IMR-90 (cell line): ENCODE measurements at regions not wholly inside any gene's neighbourhood (a gene's known extent, or its start where the extent isn't known, plus 50 kb on each side); places are given as distances from the start of the nearest gene placed in this dataset.
"Not testable (repeated sequence)": the region's sequence is repeated elsewhere in the genome, so short reads cannot be mapped to it uniquely, and the experiment has no call there.

ENCODE experiments used
- ATAC-seq: fragments of 200-7000 bp; cut with Tn5 transposase; 2 replicates; pipeline ENCODE4 v1.9.1; 2020; ENCODE audit warnings: low read depth, mild to moderate bottlenecking, moderate library complexity
- BruUV-seq: library from RNA; stranded (reverse); fragments of 400-500 nt; replicated peaks from 2 replicates; lab custom pipeline; 2021; lab: Mats Ljungman, UMichigan
- CTCF ChIA-PET: fragments of 300-600 bp; formaldehyde crosslinking; extraction: SDS; loops from one replicate; lab custom pipeline; 2021; ENCODE audit warnings: antibody characterized with exemption; lab: Yijun Ruan, JAX
- POLR2A ChIA-PET: fragments of 300-600 bp; sonication (Branson Sonifier 250); formaldehyde crosslinking; loops from one replicate; lab custom pipeline; 2022; ENCODE audit warnings: antibody characterized with exemption; ENCODE audit not compliant: unreplicated experiment; lab: Charles Lee
- DNase-seq: peaks from one replicate; pipeline ENCODE4 v3.0.0; 2013
- H2AFZ ChIP-seq: replicated peaks from 2 replicates; pipeline ENCODE3; 2013; ENCODE audit warnings: low read length, mild to moderate bottlenecking; ENCODE audit not compliant: poor library complexity
- H2AK5ac ChIP-seq: 2 replicates; pipeline ENCODE4 v1.6.1; 2013; ENCODE audit warnings: low read depth, low read length, inconsistent platforms
- H2AK9ac ChIP-seq: replicated peaks from 2 replicates; pipeline ENCODE3; 2013; ENCODE audit warnings: mild to moderate bottlenecking, low read depth, low read length, moderate library complexity; ENCODE audit not compliant: poor library complexity
- H2BK120ac ChIP-seq: 2 replicates; pipeline ENCODE4 v1.6.1; 2013; ENCODE audit warnings: low read depth, low read length, inconsistent platforms
- H2BK15ac ChIP-seq: 3 replicates; pipeline ENCODE4 v1.6.1; 2013; ENCODE audit warnings: low read depth, low read length, inconsistent platforms
- H2BK20ac ChIP-seq: 2 replicates; pipeline ENCODE4 v1.6.1; 2013; ENCODE audit warnings: low read depth, mild to moderate bottlenecking, inconsistent platforms, low read length, moderate library complexity
- H2BK5ac ChIP-seq: 2 replicates; pipeline ENCODE4 v1.6.1; 2013; ENCODE audit warnings: mild to moderate bottlenecking, low read depth, low read length, inconsistent platforms; ENCODE audit not compliant: poor library complexity, severe bottlenecking
- H3K14ac ChIP-seq: replicated peaks from 2 replicates; pipeline ENCODE4 v1.6.1; 2013; ENCODE audit warnings: low read depth, low read length, inconsistent platforms
- H3K18ac ChIP-seq: 2 replicates; pipeline ENCODE4 v1.6.1; 2013; ENCODE audit warnings: low read depth, low read length, control low read depth
- H3K23ac ChIP-seq: 2 replicates; pipeline ENCODE4 v1.6.1; 2013; ENCODE audit warnings: low read depth, low read length, inconsistent platforms
- H3K27ac ChIP-seq: 2 replicates; pipeline ENCODE4 v1.5.1; 2013; ENCODE audit warnings: mild to moderate bottlenecking, control low read depth, low read length; ENCODE audit not compliant: insufficient read depth
- H3K27me3 ChIP-seq: 2 replicates; pipeline ENCODE4 v1.6.1; 2013; ENCODE audit warnings: low read length; ENCODE audit not compliant: control insufficient read depth, insufficient read depth
- H3K36me3 ChIP-seq: 2 replicates; pipeline ENCODE4 v1.6.1; 2013; ENCODE audit warnings: low read length, mixed read lengths; ENCODE audit not compliant: control insufficient read depth, insufficient read depth
- H3K4ac ChIP-seq: 2 replicates; pipeline ENCODE4 v1.6.1; 2013; ENCODE audit warnings: low read depth, low read length, inconsistent platforms
- H3K4me1 ChIP-seq: 2 replicates; pipeline ENCODE4 v1.6.1; 2013; ENCODE audit warnings: low read length, mixed read lengths; ENCODE audit not compliant: control insufficient read depth, insufficient read depth
- H3K4me2 ChIP-seq: 2 replicates; pipeline ENCODE4 v1.6.1; 2013; ENCODE audit warnings: low read depth, mild to moderate bottlenecking, control low read depth, low read length, moderate library complexity
- H3K4me3 ChIP-seq: 2 replicates; pipeline ENCODE4 v1.5.1; 2013; ENCODE audit warnings: low read depth, mild to moderate bottlenecking, control low read depth, low read length, moderate library complexity; ENCODE audit not compliant: insufficient read depth
- H3K56ac ChIP-seq: 2 replicates; pipeline ENCODE4 v1.6.1; 2013; ENCODE audit warnings: low read length, inconsistent platforms; ENCODE audit not compliant: insufficient read depth; ENCODE audit errors: extremely low read depth
- H3K79me1 ChIP-seq, 2 experiments: 2 replicates each; pipeline ENCODE4 v1.6.1; 2013; ENCODE audit warnings: low read length in 2 of 2, inconsistent platforms in 1 of 2, low read depth in 1 of 2
- H3K9ac ChIP-seq: 2 replicates; pipeline ENCODE4 v1.6.1; 2013; ENCODE audit warnings: low read depth, low read length, control low read depth
- H3K9me1 ChIP-seq: 2 replicates; pipeline ENCODE4 v1.6.1; 2013; ENCODE audit warnings: low read length, inconsistent platforms; ENCODE audit not compliant: insufficient read depth
- H3K9me3 ChIP-seq: 2 replicates; pipeline ENCODE4 v1.6.1; 2013; ENCODE audit warnings: low read length; ENCODE audit not compliant: control insufficient read depth, insufficient read depth
- H4K20me1 ChIP-seq: 2 replicates; pipeline ENCODE4 v1.6.1; 2013; ENCODE audit warnings: low read length, inconsistent platforms; ENCODE audit not compliant: insufficient read depth
- H4K5ac ChIP-seq: 2 replicates; pipeline ENCODE4 v1.6.1; 2013; ENCODE audit warnings: mild to moderate bottlenecking, low read depth, low read length, control low read depth
- H4K8ac ChIP-seq, 2 experiments: 2 replicates each; pipeline ENCODE4 v1.6.1; 2013; ENCODE audit warnings: low read depth in 2 of 2, low read length in 2 of 2, control low read depth in 1 of 2, inconsistent platforms in 1 of 2
- H4K91ac ChIP-seq: 2 replicates; pipeline ENCODE4 v1.6.1; 2013; ENCODE audit warnings: low read depth, low read length, inconsistent platforms; ENCODE audit not compliant: insufficient read depth
- MAZ ChIP-seq: IDR thresholded peaks from 2 replicates; pipeline ENCODE4 v1.6.1; 2012; ENCODE audit warnings: low read depth, mild to moderate bottlenecking, low read length, improper control_type of control experiment, moderate library complexity, borderline replicate concordance
- MXI1 ChIP-seq: IDR thresholded peaks from 2 replicates; pipeline ENCODE4 v1.6.1; 2012; ENCODE audit warnings: low read depth, mild to moderate bottlenecking, low read length, moderate library complexity, borderline replicate concordance
- NFE2L2 ChIP-seq: fragments of 150-350 bp; IDR thresholded peaks from 2 replicates; pipeline ENCODE4 v1.6.1; 2016; ENCODE audit warnings: low read depth, mild to moderate bottlenecking, low read length
- POLR2A ChIP-seq: IDR thresholded peaks from 2 replicates; pipeline ENCODE4 v1.6.1; 2012; ENCODE audit warnings: mild to moderate bottlenecking, low read depth, low read length
- RFX5 ChIP-seq: IDR thresholded peaks from 2 replicates; pipeline ENCODE4 v1.8.0; 2012; ENCODE audit warnings: low read depth, mild to moderate bottlenecking, low read length, moderate library complexity
- WGBS, 2 experiments: methylation state at CpG; one replicate each; pipeline versions ENCODE4 v1.1.5 to v1.1.7; 2013; ENCODE audit warnings: missing lambda C conversion rate in 2 of 2; ENCODE audit not compliant: insufficient read length in 1 of 2; ENCODE audit errors: extremely low coverage in 2 of 2; 5-methylcytosine and 5-hydroxymethylcytosine counted together
- dilution Hi-C: fragments of 300-500 bp; cut with HindIII; formaldehyde crosslinking; loops from one replicate; pipeline ENCODE4 v1.14.3; 2018; ENCODE audit warnings: low sequenced_read_pairs; ENCODE audit not compliant: unreplicated experiment
- in situ Hi-C: fragments of 300-500 bp; cut with MboI; formaldehyde crosslinking; loops from 3 replicates; pipeline ENCODE4 v1.14.3; 2019; ENCODE audit warnings: low sequenced_read_pairs, inconsistent platforms, mixed read lengths
- intact Hi-C: fragments of 100-400 bp; cut with micrococcal nuclease; formaldehyde crosslinking; loops from 2 replicates; pipeline ENCODE4 v1.10.0; 2022

GRCh38 chr1:233819042-233819441 is 85.4 kb upstream of the SLC35F3 start:
- H4K5ac ChIP-seq = no peak overlapping the region
- H3K4ac ChIP-seq = no peak overlapping the region
- POLR2A ChIA-PET = no interaction called here
- no peak overlapping the region for H2AK5ac ChIP-seq
- H3K14ac ChIP-seq = no peak overlapping the region
- no peaks in the 10 kb centered on the region for H3K79me1 ChIP-seq
- H3K36me3 ChIP-seq = no peaks in the 10 kb centered on the region
- no peaks in the 10 kb centered on the region for H4K20me1 ChIP-seq
- CTCF ChIA-PET = no interaction called here
- H2BK120ac ChIP-seq = no peak overlapping the region
- no TSS peak for BruUV-seq
- TF ChIP-seq POLR2A (no peak), MXI1 (no peak), MAZ (no peak), NFE2L2 (no peak), RFX5 (no peak)
- no peak overlapping the region for H4K91ac ChIP-seq
- no peak overlapping the region for H2BK5ac ChIP-seq
- no peak overlapping the region for H2BK15ac ChIP-seq
- H3K18ac ChIP-seq = no peak overlapping the region
- H4K8ac ChIP-seq = no peak overlapping the region
- H3K9ac ChIP-seq = no peak overlapping the region
- no peak overlapping the region for H3K4me3 ChIP-seq
- no peaks in the 10 kb centered on the region for H3K27me3 ChIP-seq
- H3K9me1 ChIP-seq = no peaks in the 10 kb centered on the region
- dilution Hi-C loops (no loop called here), intact Hi-C loops (no loop called here), in situ Hi-C loops (no loop called here)
- H3K4me2 ChIP-seq = no peak overlapping the region
- DNase-seq = no peak
- no peak overlapping the region for H2AFZ ChIP-seq
- no CpG with 5 or more reads among the region's 1 CpG for WGBS, 2 experiments
- H3K23ac ChIP-seq = no peak overlapping the region
- no peak overlapping the region for H3K56ac ChIP-seq
- no peaks in the 10 kb centered on the region for H3K4me1 ChIP-seq
- no peak overlapping the region for H2BK20ac ChIP-seq
- no peak overlapping the region for H2AK9ac ChIP-seq
- peaks cover 16% of the 10 kb centered on the region for H3K9me3 ChIP-seq
- no peak for ATAC-seq
- no peak overlapping the region for H3K27ac ChIP-seq

- H2AK9ac ChIP-seq, BruUV-seq, dilution Hi-C loops, H2BK15ac ChIP-seq, H4K91ac ChIP-seq, H4K5ac ChIP-seq, H3K4me3 ChIP-seq, H3K18ac ChIP-seq, H3K79me1 ChIP-seq, intact Hi-C loops, H4K8ac ChIP-seq, H3K9ac ChIP-seq, CTCF ChIA-PET, H2BK120ac ChIP-seq, H3K36me3 ChIP-seq, H3K27me3 ChIP-seq, H2AFZ ChIP-seq, ATAC-seq, H3K14ac ChIP-seq, H2BK5ac ChIP-seq, H3K27ac ChIP-seq, H2BK20ac ChIP-seq, POLR2A ChIA-PET, H3K4me2 ChIP-seq, H2AK5ac ChIP-seq, H3K56ac ChIP-seq, H3K9me1 ChIP-seq, H3K9me3 ChIP-seq, DNase-seq, H3K4ac ChIP-seq, in situ Hi-C loops, H3K4me1 ChIP-seq, H3K23ac ChIP-seq, H4K20me1 ChIP-seq: not testable (repeated sequence)
- WGBS, 2 experiments = no CpG with 5 or more reads among the region's 2 CpGs
Observed at GRCh38 chr1:233824179-233824578, 80.3 kb upstream of the SLC35F3 start.
